K562 (cell line): ENCODE measurements at regions not wholly inside any gene's neighbourhood (a gene's known extent, or its start where the extent isn't known, plus 50 kb on each side); places are given as distances from the start of the nearest gene placed in this dataset.

Source experiments
- ATAC-seq: fragments of 200-7000 bp; cut with Tn5 transposase; 3 replicates; pipeline ENCODE4 v1.9.1; 2020; ENCODE audit warnings: moderate library complexity
- BruUV-seq: library from RNA; stranded (reverse); fragments of 400-500 nt; replicated peaks from 2 replicates; lab custom pipeline; 2021; lab: Mats Ljungman, UMichigan
- CTCF ChIA-PET: fragments of 300-600 bp; formaldehyde crosslinking; extraction: SDS; loops from one replicate; lab custom pipeline; 2021; ENCODE audit warnings: low intra/inter-chr PET ratio; lab: Yijun Ruan, JAX
- POLR2A ChIA-PET: fragments of 300-600, 350-650 bp; sonication (Branson Sonifier 250); formaldehyde crosslinking; extraction: SDS; loops from one replicate; lab custom pipeline; 2021; ENCODE audit warnings: antibody characterized with exemption, inconsistent platforms; lab: Yijun Ruan, JAX
- DNase-seq, 4 experiments: peaks; one replicate each; pipeline versions ENCODE4 v3.0.0 to v3.0.0-alpha.2; 2011 to 2018; ENCODE audit warnings: low spot score in 3 of 4, mixed read lengths in 3 of 4; ENCODE audit errors: extremely low read depth in 1 of 4
- FAIRE-seq: peaks from 2 replicates; lab custom pipeline; 2011; peaks lifted over from hg19 to GRCh38; lab: Jason Lieb, UNC
- H2AFZ ChIP-seq: 2 replicates; pipeline ENCODE4 v1.6.0; 2011; ENCODE audit warnings: low read depth, low read length, control low read depth, inconsistent platforms
- H3K27ac ChIP-seq: fragments of 200-600 bp; 3 replicates; pipeline ENCODE4 v1.8.0; 2011; ENCODE audit warnings: low read depth, mild to moderate bottlenecking, control low read depth, inconsistent platforms, low read length, moderate library complexity, mixed read lengths; ENCODE audit errors: extremely low read depth
- H3K27me3 ChIP-seq, 2 experiments: fragments of 300-600 bp in 1 of 2; 2 replicates in 1 of 2; 3 replicates in 1 of 2; pipeline versions ENCODE4 v1.6.0 to v1.8.0; 2011; ENCODE audit warnings: inconsistent platforms in 2 of 2, low read length in 2 of 2, mild to moderate bottlenecking in 1 of 2, mixed read lengths in 1 of 2, moderate library complexity in 1 of 2; ENCODE audit not compliant: control insufficient read depth in 2 of 2, insufficient read depth in 2 of 2
- H3K36me3 ChIP-seq: fragments of 300-600 bp; 3 replicates; pipeline ENCODE4 v1.8.0; 2011; ENCODE audit warnings: mild to moderate bottlenecking, low read length, inconsistent platforms; ENCODE audit not compliant: control insufficient read depth, insufficient read depth
- H3K4me1 ChIP-seq, 2 experiments: fragments of 200-600 bp in 1 of 2; replicated peaks in 1 of 2; 2 replicates in 1 of 2; 3 replicates in 1 of 2; pipeline versions ENCODE4 v1.5.1 to v1.8.0; 2011; ENCODE audit warnings: inconsistent platforms in 2 of 2, low read length in 2 of 2, mild to moderate bottlenecking in 1 of 2, mixed read lengths in 1 of 2, moderate library complexity in 1 of 2; ENCODE audit not compliant: control insufficient read depth in 2 of 2, insufficient read depth in 2 of 2
- H3K4me2 ChIP-seq: 2 replicates; pipeline ENCODE4 v1.6.1; 2011; ENCODE audit warnings: low read length, control low read depth, inconsistent platforms, mixed read lengths; ENCODE audit not compliant: insufficient read depth
- H3K4me3 ChIP-seq: fragments of 200-600 bp; sonication (generic), shearing (Covaris generic); 2 replicates; pipeline ENCODE4 v1.5.1; 2016; ENCODE audit warnings: control low read depth, inconsistent platforms
- H3K79me2 ChIP-seq: fragments of 200-600 bp; 3 replicates; pipeline ENCODE4 v1.8.0; 2011; ENCODE audit warnings: low read length, inconsistent platforms; ENCODE audit not compliant: control insufficient read depth, insufficient read depth
- H3K9ac ChIP-seq, 2 experiments: 2 replicates each; pipeline versions ENCODE4 v1.6.0 to v1.6.1; 2011; ENCODE audit warnings: low read depth in 2 of 2, low read length in 2 of 2, control low read depth in 1 of 2, inconsistent platforms in 1 of 2, mild to moderate bottlenecking in 1 of 2, mixed read lengths in 1 of 2; ENCODE audit not compliant: insufficient read depth in 1 of 2
- H3K9me1 ChIP-seq: one replicate; pipeline ENCODE4 v1.6.0; 2011; ENCODE audit warnings: inconsistent platforms, mild to moderate bottlenecking, low read length, moderate library complexity; ENCODE audit not compliant: control insufficient read depth, insufficient read depth
- H3K9me3 ChIP-seq: replicated peaks from 2 replicates; pipeline ENCODE4 v1.5.1; 2011; ENCODE audit warnings: low read depth, low read length, inconsistent platforms; ENCODE audit not compliant: control insufficient read depth, insufficient read depth
- H4K20me1 ChIP-seq: replicated peaks from 2 replicates; pipeline ENCODE4 v1.6.1; 2011; ENCODE audit warnings: low read length, inconsistent platforms, mixed read lengths; ENCODE audit not compliant: control insufficient read depth, insufficient read depth
- ADNP ChIP-seq: fragments of 200-800 bp; sonication (Bioruptor generic); IDR thresholded peaks from 2 replicates; pipeline ENCODE4 v1.6.1; 2016; ENCODE audit warnings: missing genetic modification characterization, missing compliant biosample characterization
- BHLHE40 ChIP-seq: IDR thresholded peaks from 2 replicates; pipeline ENCODE4 v1.6.1; 2011; ENCODE audit warnings: low read length, improper control_type of control experiment
- MTA3 ChIP-seq: fragments of 450-650 bp; formaldehyde crosslinking; IDR thresholded peaks from 2 replicates; pipeline ENCODE4 v1.6.1; 2017; ENCODE audit warnings: mild to moderate bottlenecking, borderline replicate concordance
- RBM17 ChIP-seq: fragments of 200-400 bp; formaldehyde crosslinking; IDR thresholded peaks from 2 replicates; pipeline ENCODE4 v1.6.1; 2017; ENCODE audit warnings: low read depth, mild to moderate bottlenecking, low read length, borderline replicate concordance
- ZBTB8A ChIP-seq: fragments of 450-650 bp; IDR thresholded peaks from 2 replicates; pipeline ENCODE4 v1.6.1; 2018; ENCODE audit warnings: mild to moderate bottlenecking, moderate library complexity; ENCODE audit not compliant: partially characterized antibody
- ZFPM2 ChIP-seq: fragments of 250-450 bp; sonication (Bioruptor Pico); IDR thresholded peaks from 2 replicates; pipeline ENCODE4 v1.5.1; 2022; ENCODE audit warnings: mild to moderate bottlenecking
- ZNF384 ChIP-seq: IDR thresholded peaks from 2 replicates; pipeline ENCODE4 v1.6.1; 2012; ENCODE audit warnings: low read depth, low read length, improper control_type of control experiment
- ZNF668 ChIP-seq: fragments of 250-450 bp; sonication (Bioruptor Pico); IDR thresholded peaks from 2 replicates; pipeline ENCODE4 v1.8.0; 2022; ENCODE audit warnings: mild to moderate bottlenecking, inconsistent platforms
- WGBS: fragments of 100-300 bp; shearing (Covaris generic); methylation state at CpG from one replicate; pipeline ENCODE4 v1.1.6; 2016; ENCODE audit warnings: low coverage, mixed read lengths; ENCODE audit not compliant: insufficient coverage; ENCODE audit errors: missing lambda C conversion rate; 5-methylcytosine and 5-hydroxymethylcytosine counted together
- in situ Hi-C: fragments of 300-500 bp; cut with MboI; formaldehyde crosslinking; loops from 4 replicates; pipeline ENCODE4 v1.15.0; 2018; ENCODE audit warnings: inconsistent platforms, mixed read lengths
- intact Hi-C: fragments of 100-400 bp; cut with micrococcal nuclease; formaldehyde crosslinking; loops from 2 replicates; pipeline ENCODE4 v1.14.2; 2022
- TF ChIP-seq, protein P1 (sequence below): fragments of 250-450 bp; sonication (Bioruptor Pico); IDR thresholded peaks from 2 replicates; pipeline ENCODE4 v1.4.0; 2020; ENCODE audit warnings: mild to moderate bottlenecking, moderate library complexity
- TF ChIP-seq, protein P2 (sequence below): fragments of 450-650 bp; IDR thresholded peaks from 2 replicates; pipeline ENCODE4 v1.7.1; 2018; ENCODE audit warnings: mild to moderate bottlenecking, low read depth; ENCODE audit not compliant: partially characterized antibody
- TF ChIP-seq, protein P3 (sequence below), 2 experiments: fragments of 450-650 bp; IDR thresholded peaks; 2 replicates each; pipeline ENCODE4 v1.6.1; 2016
- TF ChIP-seq, protein P4 (sequence below): fragments of 200-400 bp; formaldehyde crosslinking; IDR thresholded peaks from 2 replicates; pipeline ENCODE4 v1.6.1; 2017; ENCODE audit warnings: mild to moderate bottlenecking, low read depth, low read length, moderate library complexity

DNA sequence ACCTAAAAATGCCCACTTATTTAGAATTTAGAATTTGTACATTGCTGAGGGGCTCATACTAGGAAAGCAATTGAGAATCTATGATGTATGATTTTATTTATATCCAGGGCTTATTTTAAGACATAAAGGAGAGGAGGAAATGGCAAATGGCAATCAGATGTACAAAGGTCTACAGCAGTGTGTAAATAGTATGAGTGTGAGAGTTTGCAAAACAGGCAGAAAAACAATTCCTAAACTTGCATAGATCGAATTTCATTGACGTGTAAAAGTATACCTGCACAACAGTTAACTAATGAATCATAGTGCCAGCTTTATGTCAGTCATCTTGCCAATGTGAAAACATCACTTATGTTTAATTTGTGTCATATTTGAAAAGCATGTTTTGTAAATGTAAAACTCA, 718.7 kb upstream of the GCFC2 start:
- Histone ChIP-seq H4K20me1 (no peaks in the 10 kb centered on the region), H3K9me3 (no peaks in the 10 kb centered on the region), H3K36me3 (no peaks in the 10 kb centered on the region), H3K9ac (no peak overlapping the region), H3K27ac (no peak overlapping the region), H3K4me2 (no peak overlapping the region), H3K4me1 (no peaks in the 10 kb centered on the region), H3K9me1 (no peaks in the 10 kb centered on the region), H3K79me2 (no peaks in the 10 kb centered on the region), H3K27me3 (no peaks in the 10 kb centered on the region), H3K4me3 (no peak overlapping the region), H2AFZ (no peak overlapping the region)
- no TSS peak for BruUV-seq
- DNase-seq (no peak), FAIRE-seq (no peak), ATAC-seq (no peak)
- WGBS, result 0% methylated on average over 2 of the region's 2 CpGs
- ChIA-PET CTCF (no interaction called here), POLR2A (no interaction called here)
- in situ Hi-C loops, result no loop called here
- intact Hi-C loops, result no loop called here
- TF ChIP-seq MTA3 (no peak), ZBTB8A (no peak), BHLHE40 (no peak), ADNP (tag) (no peak), ZFPM2 (no peak), ZNF384 (no peak), ZNF668 (CRISPR knock-in tag) (no peak), RBM17 (no peak)
- TF ChIP-seq, protein P1, sequence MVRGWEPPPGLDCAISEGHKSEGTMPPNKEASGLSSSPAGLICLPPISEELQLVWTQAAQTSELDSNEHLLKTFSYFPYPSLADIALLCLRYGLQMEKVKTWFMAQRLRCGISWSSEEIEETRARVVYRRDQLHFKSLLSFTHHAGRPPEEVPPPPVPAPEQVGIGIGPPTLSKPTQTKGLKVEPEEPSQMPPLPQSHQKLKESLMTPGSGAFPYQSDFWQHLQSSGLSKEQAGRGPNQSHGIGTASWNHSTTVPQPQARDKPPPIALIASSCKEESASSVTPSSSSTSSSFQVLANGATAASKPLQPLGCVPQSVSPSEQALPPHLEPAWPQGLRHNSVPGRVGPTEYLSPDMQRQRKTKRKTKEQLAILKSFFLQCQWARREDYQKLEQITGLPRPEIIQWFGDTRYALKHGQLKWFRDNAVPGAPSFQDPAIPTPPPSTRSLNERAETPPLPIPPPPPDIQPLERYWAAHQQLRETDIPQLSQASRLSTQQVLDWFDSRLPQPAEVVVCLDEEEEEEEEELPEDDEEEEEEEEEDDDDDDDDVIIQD (CRISPR knock-in tag), result no peak
- TF ChIP-seq, protein P2, sequence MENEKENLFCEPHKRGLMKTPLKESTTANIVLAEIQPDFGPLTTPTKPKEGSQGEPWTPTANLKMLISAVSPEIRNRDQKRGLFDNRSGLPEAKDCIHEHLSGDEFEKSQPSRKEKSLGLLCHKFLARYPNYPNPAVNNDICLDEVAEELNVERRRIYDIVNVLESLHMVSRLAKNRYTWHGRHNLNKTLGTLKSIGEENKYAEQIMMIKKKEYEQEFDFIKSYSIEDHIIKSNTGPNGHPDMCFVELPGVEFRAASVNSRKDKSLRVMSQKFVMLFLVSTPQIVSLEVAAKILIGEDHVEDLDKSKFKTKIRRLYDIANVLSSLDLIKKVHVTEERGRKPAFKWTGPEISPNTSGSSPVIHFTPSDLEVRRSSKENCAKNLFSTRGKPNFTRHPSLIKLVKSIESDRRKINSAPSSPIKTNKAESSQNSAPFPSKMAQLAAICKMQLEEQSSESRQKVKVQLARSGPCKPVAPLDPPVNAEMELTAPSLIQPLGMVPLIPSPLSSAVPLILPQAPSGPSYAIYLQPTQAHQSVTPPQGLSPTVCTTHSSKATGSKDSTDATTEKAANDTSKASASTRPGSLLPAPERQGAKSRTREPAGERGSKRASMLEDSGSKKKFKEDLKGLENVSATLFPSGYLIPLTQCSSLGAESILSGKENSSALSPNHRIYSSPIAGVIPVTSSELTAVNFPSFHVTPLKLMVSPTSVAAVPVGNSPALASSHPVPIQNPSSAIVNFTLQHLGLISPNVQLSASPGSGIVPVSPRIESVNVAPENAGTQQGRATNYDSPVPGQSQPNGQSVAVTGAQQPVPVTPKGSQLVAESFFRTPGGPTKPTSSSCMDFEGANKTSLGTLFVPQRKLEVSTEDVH, result no peak
- TF ChIP-seq, protein P3, sequence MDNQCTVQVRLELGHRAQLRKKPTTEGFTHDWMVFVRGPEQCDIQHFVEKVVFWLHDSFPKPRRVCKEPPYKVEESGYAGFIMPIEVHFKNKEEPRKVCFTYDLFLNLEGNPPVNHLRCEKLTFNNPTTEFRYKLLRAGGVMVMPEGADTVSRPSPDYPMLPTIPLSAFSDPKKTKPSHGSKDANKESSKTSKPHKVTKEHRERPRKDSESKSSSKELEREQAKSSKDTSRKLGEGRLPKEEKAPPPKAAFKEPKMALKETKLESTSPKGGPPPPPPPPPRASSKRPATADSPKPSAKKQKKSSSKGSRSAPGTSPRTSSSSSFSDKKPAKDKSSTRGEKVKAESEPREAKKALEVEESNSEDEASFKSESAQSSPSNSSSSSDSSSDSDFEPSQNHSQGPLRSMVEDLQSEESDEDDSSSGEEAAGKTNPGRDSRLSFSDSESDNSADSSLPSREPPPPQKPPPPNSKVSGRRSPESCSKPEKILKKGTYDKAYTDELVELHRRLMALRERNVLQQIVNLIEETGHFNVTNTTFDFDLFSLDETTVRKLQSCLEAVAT (IDR thresholded peaks at IDR 0.05), result no peak
- TF ChIP-seq, protein P4, sequence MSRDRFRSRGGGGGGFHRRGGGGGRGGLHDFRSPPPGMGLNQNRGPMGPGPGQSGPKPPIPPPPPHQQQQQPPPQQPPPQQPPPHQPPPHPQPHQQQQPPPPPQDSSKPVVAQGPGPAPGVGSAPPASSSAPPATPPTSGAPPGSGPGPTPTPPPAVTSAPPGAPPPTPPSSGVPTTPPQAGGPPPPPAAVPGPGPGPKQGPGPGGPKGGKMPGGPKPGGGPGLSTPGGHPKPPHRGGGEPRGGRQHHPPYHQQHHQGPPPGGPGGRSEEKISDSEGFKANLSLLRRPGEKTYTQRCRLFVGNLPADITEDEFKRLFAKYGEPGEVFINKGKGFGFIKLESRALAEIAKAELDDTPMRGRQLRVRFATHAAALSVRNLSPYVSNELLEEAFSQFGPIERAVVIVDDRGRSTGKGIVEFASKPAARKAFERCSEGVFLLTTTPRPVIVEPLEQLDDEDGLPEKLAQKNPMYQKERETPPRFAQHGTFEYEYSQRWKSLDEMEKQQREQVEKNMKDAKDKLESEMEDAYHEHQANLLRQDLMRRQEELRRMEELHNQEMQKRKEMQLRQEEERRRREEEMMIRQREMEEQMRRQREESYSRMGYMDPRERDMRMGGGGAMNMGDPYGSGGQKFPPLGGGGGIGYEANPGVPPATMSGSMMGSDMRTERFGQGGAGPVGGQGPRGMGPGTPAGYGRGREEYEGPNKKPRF, result no peak
